K562 (cell line): ENCODE measurements at regions not wholly inside any gene's neighbourhood (a gene's known extent, or its start where the extent isn't known, plus 50 kb on each side); places are given as distances from the start of the nearest gene placed in this dataset.

Source experiments
- SMAD1 ChIP-seq: fragments of 150-350 bp; IDR thresholded peaks from 2 replicates; pipeline ENCODE4 v1.6.1; 2014; ENCODE audit warnings: low read length, low read depth; ENCODE audit not compliant: partially characterized antibody
- TBL1XR1 ChIP-seq, 2 experiments: IDR thresholded peaks; 2 replicates each; pipeline ENCODE4 v1.6.1; 2012; ENCODE audit warnings: improper control_type of control experiment in 2 of 2, low read length in 2 of 2, mild to moderate bottlenecking in 1 of 2
- XRCC5 ChIP-seq: fragments of 200-400 bp; formaldehyde crosslinking; IDR thresholded peaks from 2 replicates; pipeline ENCODE4 v1.6.1; 2017; ENCODE audit warnings: low read depth, mild to moderate bottlenecking, low read length
- ZFP1 ChIP-seq: fragments of 450-650 bp; formaldehyde crosslinking; IDR thresholded peaks from 2 replicates; pipeline ENCODE4 v1.4.0; 2020; ENCODE audit warnings: mild to moderate bottlenecking, mixed read lengths
- ZNF518B ChIP-seq: fragments of 250-450 bp; sonication (Bioruptor Pico); IDR thresholded peaks from 2 replicates; pipeline ENCODE4 v1.5.0; 2021; ENCODE audit warnings: mild to moderate bottlenecking, moderate library complexity

- TF ChIP-seq ZNF518B (CRISPR knock-in tag) = no peak
- no peak for TF ChIP-seq SMAD1
- TF ChIP-seq ZFP1 (CRISPR knock-in tag) = no peak
- TF ChIP-seq TBL1XR1 (IDR thresholded peaks at IDR 0.05; ENCODE audit: low read length in 2 of 2) = no peak
- no peak for TF ChIP-seq XRCC5
Observed at GRCh38 chr5:91433861-91434260, 50.7 kb upstream of the ARRDC3 start (continued).
